ENCODE measurements at regions not wholly inside any gene's neighbourhood (a gene's known extent, or its start where the extent isn't known, plus 50 kb on each side); places are given as distances from the start of the nearest gene placed in this dataset.

- CTCF ChIA-PET = no interaction called here
Observed at GRCh38 chr5:4005335-4005734, 409.7 kb downstream of the IRX1 start.

GRCh38 chr5:4007001-4007400, 411.4 kb downstream of the IRX1 start:
- CTCF ChIA-PET = no interaction called here
- Mint-ChIP-seq H3K4me3 (no peak overlapping the region), H3K27me3 (no peaks in the 10 kb centered on the region), H3K4me1 (no peaks in the 10 kb centered on the region), H3K27ac (no peak overlapping the region), H3K9me3 (peaks cover 27% of the 10 kb centered on the region), H3K36me3 (no peaks in the 10 kb centered on the region)
- no peak for DNase-seq

More at GRCh38 chr5:4005335-4005734, 409.7 kb downstream of the IRX1 start:
- Mint-ChIP-seq H3K4me1 (no peaks in the 10 kb centered on the region), H3K27ac (no peak overlapping the region), H3K27me3 (no peaks in the 10 kb centered on the region), H3K36me3 (no peaks in the 10 kb centered on the region), H3K9me3 (peaks cover 31% of the 10 kb centered on the region), H3K4me3 (no peak overlapping the region)
- DNase-seq = no peak

- no peak for DNase-seq
- no peaks in the 10 kb centered on the region for H3K27me3 Mint-ChIP-seq
- no peaks in the 10 kb centered on the region for H3K4me1 Mint-ChIP-seq
- H3K27ac Mint-ChIP-seq = no peak overlapping the region
- no peak overlapping the region for H3K4me3 Mint-ChIP-seq
- CTCF ChIA-PET = no interaction called here
- H3K36me3 Mint-ChIP-seq = no peaks in the 10 kb centered on the region
- H3K9me3 Mint-ChIP-seq = peaks cover 1% of the 10 kb centered on the region
Observed at GRCh38 chr5:4011943-4012342, 416.3 kb downstream of the IRX1 start.

- Mint-ChIP-seq H3K27me3 (no peaks in the 10 kb centered on the region), H3K27ac (no peak overlapping the region), H3K9me3 (peaks cover 3% of the 10 kb centered on the region), H3K4me1 (no peaks in the 10 kb centered on the region), H3K36me3 (no peaks in the 10 kb centered on the region), H3K4me3 (no peak overlapping the region)
- CTCF ChIA-PET = no interaction called here
- no peak for DNase-seq
Observed at GRCh38 chr5:4013106-4013898, 417.7 kb downstream of the IRX1 start.

GRCh38 chr5:4015709-4016108, 420.1 kb downstream of the IRX1 start:
- Mint-ChIP-seq H3K4me1 (no peaks in the 10 kb centered on the region), H3K36me3 (no peaks in the 10 kb centered on the region), H3K27ac (no peak overlapping the region), H3K9me3 (peaks cover 6% of the 10 kb centered on the region), H3K4me3 (no peak overlapping the region), H3K27me3 (no peaks in the 10 kb centered on the region)
- CTCF ChIA-PET = no interaction called here
- no peak for DNase-seq

GRCh38 chr5:4017076-4017803, 421.6 kb downstream of the IRX1 start:
- Mint-ChIP-seq H3K27me3 (no peaks in the 10 kb centered on the region), H3K4me3 (no peak overlapping the region), H3K27ac (no peak overlapping the region), H3K4me1 (no peaks in the 10 kb centered on the region), H3K9me3 (peaks cover 10% of the 10 kb centered on the region), H3K36me3 (no peaks in the 10 kb centered on the region)
- DNase-seq = no peak
- CTCF ChIA-PET = no interaction called here

- H3K36me3 Mint-ChIP-seq = no peaks in the 10 kb centered on the region
- H3K9me3 Mint-ChIP-seq = peaks cover 10% of the 10 kb centered on the region
- no peaks in the 10 kb centered on the region for H3K27me3 Mint-ChIP-seq
- H3K4me3 Mint-ChIP-seq = no peak overlapping the region
- CTCF ChIA-PET = no interaction called here
- DNase-seq = no peak
- H3K27ac Mint-ChIP-seq = no peak overlapping the region
- no peaks in the 10 kb centered on the region for H3K4me1 Mint-ChIP-seq
Observed at GRCh38 chr5:4018007-4018406, 422.4 kb downstream of the IRX1 start.

GRCh38 chr5:4019009-4019769, 423.6 kb downstream of the IRX1 start:
- DNase-seq = no peak
- H3K4me1 Mint-ChIP-seq = no peaks in the 10 kb centered on the region
- CTCF ChIA-PET = no interaction called here
- H3K4me3 Mint-ChIP-seq = no peak overlapping the region
- no peaks in the 10 kb centered on the region for H3K27me3 Mint-ChIP-seq
- H3K36me3 Mint-ChIP-seq = no peaks in the 10 kb centered on the region
- H3K9me3 Mint-ChIP-seq = peaks cover 11% of the 10 kb centered on the region
- no peak overlapping the region for H3K27ac Mint-ChIP-seq

- Mint-ChIP-seq H3K9me3 (peaks cover 11% of the 10 kb centered on the region), H3K27ac (no peak overlapping the region), H3K36me3 (no peaks in the 10 kb centered on the region), H3K4me1 (no peaks in the 10 kb centered on the region), H3K27me3 (no peaks in the 10 kb centered on the region), H3K4me3 (no peak overlapping the region)
- DNase-seq = no peak
- CTCF ChIA-PET = no interaction called here
Observed at GRCh38 chr5:4019841-4020240, 424.2 kb downstream of the IRX1 start.

- Mint-ChIP-seq H3K36me3 (no peaks in the 10 kb centered on the region), H3K27ac (no peak overlapping the region), H3K4me1 (no peaks in the 10 kb centered on the region), H3K27me3 (no peaks in the 10 kb centered on the region), H3K9me3 (peaks cover 11% of the 10 kb centered on the region), H3K4me3 (no peak overlapping the region)
- CTCF ChIA-PET = no interaction called here
- no peak for DNase-seq
Observed at GRCh38 chr5:4020400-4020799, 424.8 kb downstream of the IRX1 start.

- CTCF ChIA-PET = no interaction called here
- Mint-ChIP-seq H3K36me3 (no peaks in the 10 kb centered on the region), H3K4me1 (no peaks in the 10 kb centered on the region), H3K27me3 (no peaks in the 10 kb centered on the region), H3K9me3 (peaks cover 9% of the 10 kb centered on the region), H3K4me3 (no peak overlapping the region), H3K27ac (no peak overlapping the region)
- DNase-seq = no peak
Observed at GRCh38 chr5:4022056-4022670, 426.5 kb downstream of the IRX1 start.

- no peak overlapping the region for H3K27ac Mint-ChIP-seq
- no peaks in the 10 kb centered on the region for H3K27me3 Mint-ChIP-seq
- no peak for DNase-seq
- H3K4me3 Mint-ChIP-seq = no peak overlapping the region
- CTCF ChIA-PET = no interaction called here
- no peaks in the 10 kb centered on the region for H3K4me1 Mint-ChIP-seq
- H3K9me3 Mint-ChIP-seq = peaks cover 8% of the 10 kb centered on the region
- no peaks in the 10 kb centered on the region for H3K36me3 Mint-ChIP-seq
Observed at GRCh38 chr5:4023091-4023752, 427.6 kb downstream of the IRX1 start.

GRCh38 chr5:4023753-4024335, 428.2 kb downstream of the IRX1 start:
- Mint-ChIP-seq H3K9me3 (peaks cover 8% of the 10 kb centered on the region), H3K27ac (no peak overlapping the region), H3K4me3 (no peak overlapping the region), H3K27me3 (no peaks in the 10 kb centered on the region), H3K36me3 (no peaks in the 10 kb centered on the region), H3K4me1 (no peaks in the 10 kb centered on the region)
- CTCF ChIA-PET = no interaction called here
- no peak for DNase-seq

Data from activated naive CD4-positive, alpha-beta T cell treated with anti-CD3 and anti-CD28 coated beads, Interleukin-2, amount 10 ng/mL, durations not matched to agents 7 days and 5 days (primary cell).